ENCODE measurements at regions not wholly inside any gene's neighbourhood (a gene's known extent, or its start where the extent isn't known, plus 50 kb on each side); places are given as distances from the start of the nearest gene placed in this dataset.

DNA sequence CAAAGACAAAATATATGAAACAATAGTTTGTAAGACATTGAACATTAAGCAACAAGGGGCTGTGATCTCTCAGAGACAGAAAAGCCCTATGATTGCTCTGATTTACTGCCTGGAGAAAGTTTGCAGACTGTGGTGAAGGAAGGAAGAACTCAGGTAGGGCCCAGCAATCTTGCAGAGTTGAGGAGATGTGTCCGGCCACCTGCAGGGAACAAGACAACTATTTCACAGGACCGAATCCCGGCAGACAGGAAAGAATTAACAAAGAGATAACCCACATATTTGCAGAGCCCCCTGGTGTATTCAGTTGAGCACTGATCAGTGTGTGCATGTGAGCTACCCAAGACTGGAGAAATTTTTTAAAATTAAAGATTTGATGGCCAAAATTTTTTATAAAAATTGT lies 58.3 kb upstream of the FMN2 start:
- H3K4me3 Mint-ChIP-seq, result no peak overlapping the region
- H3K9me3 Mint-ChIP-seq, result peaks cover 2% of the 10 kb centered on the region
- H3K4me1 Mint-ChIP-seq, result no peaks in the 10 kb centered on the region
- H3K27ac Mint-ChIP-seq, result no peak overlapping the region
- H3K36me3 Mint-ChIP-seq, result no peaks in the 10 kb centered on the region
- DNase-seq (ENCODE audit: low spot score in 2 of 2), result no peak
- no peak for ATAC-seq

- DNase-seq (ENCODE audit: low spot score in 2 of 2) (no peak), ATAC-seq (no peak)
- no peaks in the 10 kb centered on the region for H3K4me1 Mint-ChIP-seq
- no peak overlapping the region for H3K4me3 Mint-ChIP-seq
- no peak overlapping the region for H3K27ac Mint-ChIP-seq
- H3K36me3 Mint-ChIP-seq, result no peaks in the 10 kb centered on the region
- peaks cover 2% of the 10 kb centered on the region for H3K9me3 Mint-ChIP-seq
These were observed 55.2 kb upstream of the FMN2 start for GRCh38 chr1:240036526-240036925.
